ENCODE measurements at regions not wholly inside any gene's neighbourhood (a gene's known extent, or its start where the extent isn't known, plus 50 kb on each side); places are given as distances from the start of the nearest gene placed in this dataset.

DNA sequence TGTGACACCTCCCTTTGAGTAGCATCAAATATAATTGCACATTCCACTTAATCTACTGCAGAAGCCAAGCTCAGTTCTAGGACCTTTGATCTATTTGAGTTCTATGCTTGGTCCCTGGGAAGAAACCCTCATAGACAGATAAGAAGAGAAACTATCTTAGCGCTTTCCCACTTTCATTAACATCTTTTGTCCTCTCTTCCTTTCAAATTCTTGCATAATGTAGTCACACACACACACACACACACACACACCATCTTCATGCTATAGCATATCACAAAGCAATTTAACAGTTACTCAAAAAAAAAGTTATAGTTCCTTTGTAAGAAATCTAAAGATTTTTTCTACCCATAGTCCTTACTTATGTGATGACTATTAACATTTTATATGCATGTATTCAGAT is 735.9 kb upstream of the PCDH9 start:
- no peaks in the 10 kb centered on the region for H3K4me1 ChIP-seq (ENCODE audit: control insufficient read depth, insufficient read depth, low read length)
- no peak for TF ChIP-seq ZNF10 (tag by site-specific recombination; IDR thresholded peaks at IDR 0.05)
- no peak for TF ChIP-seq ZNF48 (tag by site-specific recombination; IDR thresholded peaks at IDR 0.05)
- TF ChIP-seq ZNF169 (tag by site-specific recombination; IDR thresholded peaks at IDR 0.05): no peak
- no peak for TF ChIP-seq ZNF426 (tag by site-specific recombination; IDR thresholded peaks at IDR 0.05)
- TF ChIP-seq ZBTB7A (tag by site-specific recombination; IDR thresholded peaks at IDR 0.05; ENCODE audit: low read depth): no peak
- TF ChIP-seq ZNF830 (tag by site-specific recombination; IDR thresholded peaks at IDR 0.05; ENCODE audit: low read depth): no peak
- TF ChIP-seq ZNF768 (tag by site-specific recombination; IDR thresholded peaks at IDR 0.05): no peak
- TF ChIP-seq ZNF354C (tag by site-specific recombination; IDR thresholded peaks at IDR 0.05; ENCODE audit: borderline replicate concordance, low read depth): no peak
- no peaks in the 10 kb centered on the region for H3K9me3 ChIP-seq (ENCODE audit: control insufficient read depth, insufficient read depth, low read depth, low read length)
- H3K36me3 ChIP-seq (ENCODE audit: control insufficient read depth in 2 of 2, insufficient read depth in 1 of 2, low read length in 2 of 2): no peaks in the 10 kb centered on the region
- no peak overlapping the region for H3K27ac ChIP-seq (ENCODE audit: extremely low read depth, low read depth, low read length)
- ChIA-PET CTCF (interaction anchor here (0.6 kb wide), 1 partner anchor 316 kb away, joined by 3 read pairs; no protein-coding TSS in a partner anchor), POLR2A (no interaction called here)
- H3K4me3 ChIP-seq (ENCODE audit: low read depth, low read length): no peak overlapping the region

DNA sequence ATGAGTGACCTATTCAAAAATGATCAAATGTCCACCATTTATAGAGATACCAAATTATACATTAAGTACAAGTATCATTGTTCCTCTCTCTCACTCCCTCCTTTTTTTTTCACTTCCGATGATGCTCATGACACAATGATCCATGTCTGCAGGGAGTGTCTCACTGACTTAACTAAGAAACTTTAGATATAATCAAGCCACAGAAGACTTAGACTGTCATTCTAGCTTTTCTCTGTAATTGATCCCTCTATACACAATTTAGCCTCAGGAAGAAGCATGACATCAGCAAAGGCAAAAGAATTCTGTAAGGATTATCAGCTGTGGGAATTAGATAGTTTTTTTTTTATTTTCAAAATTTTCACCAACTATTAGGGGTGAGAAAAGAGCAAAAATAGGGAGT is 734.9 kb upstream of the PCDH9 start:
- POLR2A ChIA-PET: no interaction called here
- TF ChIP-seq KLF16 (tag by site-specific recombination; IDR thresholded peaks at IDR 0.05): no peak
- TF ChIP-seq, protein P1, sequence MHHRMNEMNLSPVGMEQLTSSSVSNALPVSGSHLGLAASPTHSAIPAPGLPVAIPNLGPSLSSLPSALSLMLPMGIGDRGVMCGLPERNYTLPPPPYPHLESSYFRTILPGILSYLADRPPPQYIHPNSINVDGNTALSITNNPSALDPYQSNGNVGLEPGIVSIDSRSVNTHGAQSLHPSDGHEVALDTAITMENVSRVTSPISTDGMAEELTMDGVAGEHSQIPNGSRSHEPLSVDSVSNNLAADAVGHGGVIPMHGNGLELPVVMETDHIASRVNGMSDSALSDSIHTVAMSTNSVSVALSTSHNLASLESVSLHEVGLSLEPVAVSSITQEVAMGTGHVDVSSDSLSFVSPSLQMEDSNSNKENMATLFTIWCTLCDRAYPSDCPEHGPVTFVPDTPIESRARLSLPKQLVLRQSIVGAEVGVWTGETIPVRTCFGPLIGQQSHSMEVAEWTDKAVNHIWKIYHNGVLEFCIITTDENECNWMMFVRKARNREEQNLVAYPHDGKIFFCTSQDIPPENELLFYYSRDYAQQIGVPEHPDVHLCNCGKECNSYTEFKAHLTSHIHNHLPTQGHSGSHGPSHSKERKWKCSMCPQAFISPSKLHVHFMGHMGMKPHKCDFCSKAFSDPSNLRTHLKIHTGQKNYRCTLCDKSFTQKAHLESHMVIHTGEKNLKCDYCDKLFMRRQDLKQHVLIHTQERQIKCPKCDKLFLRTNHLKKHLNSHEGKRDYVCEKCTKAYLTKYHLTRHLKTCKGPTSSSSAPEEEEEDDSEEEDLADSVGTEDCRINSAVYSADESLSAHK (tag by site-specific recombination; IDR thresholded peaks at IDR 0.05): no peak
- TF ChIP-seq ZNF146 (tag by site-specific recombination; IDR thresholded peaks at IDR 0.05): no peak
- no peak for TF ChIP-seq BCL11A (tag by site-specific recombination; IDR thresholded peaks at IDR 0.05; ENCODE audit: low read depth)
- TF ChIP-seq, protein P2, sequence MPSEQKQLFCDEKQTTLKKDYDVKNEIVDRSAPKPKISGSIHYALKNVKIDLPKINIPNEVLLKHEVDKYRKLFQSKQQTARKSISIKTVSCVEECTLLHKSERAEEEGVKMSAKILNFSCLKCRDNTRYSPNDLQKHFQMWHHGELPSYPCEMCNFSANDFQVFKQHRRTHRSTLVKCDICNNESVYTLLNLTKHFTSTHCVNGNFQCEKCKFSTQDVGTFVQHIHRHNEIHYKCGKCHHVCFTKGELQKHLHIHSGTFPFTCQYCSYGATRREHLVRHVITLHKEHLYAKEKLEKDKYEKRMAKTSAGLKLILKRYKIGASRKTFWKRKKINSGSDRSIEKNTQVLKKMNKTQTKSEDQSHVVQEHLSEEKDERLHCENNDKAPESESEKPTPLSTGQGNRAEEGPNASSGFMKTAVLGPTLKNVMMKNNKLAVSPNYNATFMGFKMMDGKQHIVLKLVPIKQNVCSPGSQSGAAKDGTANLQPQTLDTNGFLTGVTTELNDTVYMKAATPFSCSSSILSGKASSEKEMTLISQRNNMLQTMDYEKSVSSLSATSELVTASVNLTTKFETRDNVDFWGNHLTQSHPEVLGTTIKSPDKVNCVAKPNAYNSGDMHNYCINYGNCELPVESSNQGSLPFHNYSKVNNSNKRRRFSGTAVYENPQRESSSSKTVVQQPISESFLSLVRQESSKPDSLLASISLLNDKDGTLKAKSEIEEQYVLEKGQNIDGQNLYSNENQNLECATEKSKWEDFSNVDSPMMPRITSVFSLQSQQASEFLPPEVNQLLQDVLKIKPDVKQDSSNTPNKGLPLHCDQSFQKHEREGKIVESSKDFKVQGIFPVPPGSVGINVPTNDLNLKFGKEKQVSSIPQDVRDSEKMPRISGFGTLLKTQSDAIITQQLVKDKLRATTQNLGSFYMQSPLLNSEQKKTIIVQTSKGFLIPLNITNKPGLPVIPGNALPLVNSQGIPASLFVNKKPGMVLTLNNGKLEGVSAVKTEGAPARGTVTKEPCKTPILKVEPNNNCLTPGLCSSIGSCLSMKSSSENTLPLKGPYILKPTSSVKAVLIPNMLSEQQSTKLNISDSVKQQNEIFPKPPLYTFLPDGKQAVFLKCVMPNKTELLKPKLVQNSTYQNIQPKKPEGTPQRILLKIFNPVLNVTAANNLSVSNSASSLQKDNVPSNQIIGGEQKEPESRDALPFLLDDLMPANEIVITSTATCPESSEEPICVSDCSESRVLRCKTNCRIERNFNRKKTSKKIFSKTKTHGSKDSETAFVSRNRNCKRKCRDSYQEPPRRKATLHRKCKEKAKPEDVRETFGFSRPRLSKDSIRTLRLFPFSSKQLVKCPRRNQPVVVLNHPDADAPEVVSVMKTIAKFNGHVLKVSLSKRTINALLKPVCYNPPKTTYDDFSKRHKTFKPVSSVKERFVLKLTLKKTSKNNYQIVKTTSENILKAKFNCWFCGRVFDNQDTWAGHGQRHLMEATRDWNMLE (tag by site-specific recombination; conservative IDR thresholded peaks at IDR 0.05; ENCODE audit: low read depth): no peak
- no peak for TF ChIP-seq ZSCAN23 (tag by site-specific recombination; IDR thresholded peaks at IDR 0.05)
- TF ChIP-seq, protein P3, sequence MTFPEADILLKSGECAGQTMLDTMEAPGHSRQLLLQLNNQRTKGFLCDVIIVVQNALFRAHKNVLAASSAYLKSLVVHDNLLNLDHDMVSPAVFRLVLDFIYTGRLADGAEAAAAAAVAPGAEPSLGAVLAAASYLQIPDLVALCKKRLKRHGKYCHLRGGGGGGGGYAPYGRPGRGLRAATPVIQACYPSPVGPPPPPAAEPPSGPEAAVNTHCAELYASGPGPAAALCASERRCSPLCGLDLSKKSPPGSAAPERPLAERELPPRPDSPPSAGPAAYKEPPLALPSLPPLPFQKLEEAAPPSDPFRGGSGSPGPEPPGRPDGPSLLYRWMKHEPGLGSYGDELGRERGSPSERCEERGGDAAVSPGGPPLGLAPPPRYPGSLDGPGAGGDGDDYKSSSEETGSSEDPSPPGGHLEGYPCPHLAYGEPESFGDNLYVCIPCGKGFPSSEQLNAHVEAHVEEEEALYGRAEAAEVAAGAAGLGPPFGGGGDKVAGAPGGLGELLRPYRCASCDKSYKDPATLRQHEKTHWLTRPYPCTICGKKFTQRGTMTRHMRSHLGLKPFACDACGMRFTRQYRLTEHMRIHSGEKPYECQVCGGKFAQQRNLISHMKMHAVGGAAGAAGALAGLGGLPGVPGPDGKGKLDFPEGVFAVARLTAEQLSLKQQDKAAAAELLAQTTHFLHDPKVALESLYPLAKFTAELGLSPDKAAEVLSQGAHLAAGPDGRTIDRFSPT (tag by site-specific recombination; IDR thresholded peaks at IDR 0.05): no peak
- no peak for TF ChIP-seq ZNF837 (tag by site-specific recombination; IDR thresholded peaks at IDR 0.05)
- no peak for TF ChIP-seq ZNF514 (tag by site-specific recombination; IDR thresholded peaks at IDR 0.05)
- TF ChIP-seq, protein P4, sequence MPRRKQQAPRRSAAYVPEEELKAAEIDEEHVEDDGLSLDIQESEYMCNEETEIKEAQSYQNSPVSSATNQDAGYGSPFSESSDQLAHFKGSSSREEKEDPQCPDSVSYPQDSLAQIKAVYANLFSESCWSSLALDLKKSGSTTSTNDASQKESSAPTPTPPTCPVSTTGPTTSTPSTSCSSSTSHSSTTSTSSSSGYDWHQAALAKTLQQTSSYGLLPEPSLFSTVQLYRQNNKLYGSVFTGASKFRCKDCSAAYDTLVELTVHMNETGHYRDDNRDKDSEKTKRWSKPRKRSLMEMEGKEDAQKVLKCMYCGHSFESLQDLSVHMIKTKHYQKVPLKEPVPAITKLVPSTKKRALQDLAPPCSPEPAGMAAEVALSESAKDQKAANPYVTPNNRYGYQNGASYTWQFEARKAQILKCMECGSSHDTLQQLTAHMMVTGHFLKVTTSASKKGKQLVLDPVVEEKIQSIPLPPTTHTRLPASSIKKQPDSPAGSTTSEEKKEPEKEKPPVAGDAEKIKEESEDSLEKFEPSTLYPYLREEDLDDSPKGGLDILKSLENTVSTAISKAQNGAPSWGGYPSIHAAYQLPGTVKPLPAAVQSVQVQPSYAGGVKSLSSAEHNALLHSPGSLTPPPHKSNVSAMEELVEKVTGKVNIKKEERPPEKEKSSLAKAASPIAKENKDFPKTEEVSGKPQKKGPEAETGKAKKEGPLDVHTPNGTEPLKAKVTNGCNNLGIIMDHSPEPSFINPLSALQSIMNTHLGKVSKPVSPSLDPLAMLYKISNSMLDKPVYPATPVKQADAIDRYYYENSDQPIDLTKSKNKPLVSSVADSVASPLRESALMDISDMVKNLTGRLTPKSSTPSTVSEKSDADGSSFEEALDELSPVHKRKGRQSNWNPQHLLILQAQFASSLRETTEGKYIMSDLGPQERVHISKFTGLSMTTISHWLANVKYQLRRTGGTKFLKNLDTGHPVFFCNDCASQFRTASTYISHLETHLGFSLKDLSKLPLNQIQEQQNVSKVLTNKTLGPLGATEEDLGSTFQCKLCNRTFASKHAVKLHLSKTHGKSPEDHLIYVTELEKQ (tag by site-specific recombination; IDR thresholded peaks at IDR 0.05; ENCODE audit: borderline replicate concordance): no peak
- TF ChIP-seq EGR2 (tag by site-specific recombination; IDR thresholded peaks at IDR 0.05; ENCODE audit: low read depth): no peak
- TF ChIP-seq ZBTB20 (tag by site-specific recombination; IDR thresholded peaks at IDR 0.05): no peak
- TF ChIP-seq ZNF48 (tag by site-specific recombination; IDR thresholded peaks at IDR 0.05): no peak
- no peak for TF ChIP-seq ZNF548 (tag by site-specific recombination; IDR thresholded peaks at IDR 0.05)
- no peak for TF ChIP-seq ZNF571 (tag by site-specific recombination; IDR thresholded peaks at IDR 0.05)

More for the DNA sequence above, 734.9 kb upstream of the PCDH9 start:
- no peaks in the 10 kb centered on the region for H3K9me3 ChIP-seq (ENCODE audit: control insufficient read depth, insufficient read depth, low read depth, low read length)
- H3K4me1 ChIP-seq (ENCODE audit: control insufficient read depth, insufficient read depth, low read length): no peaks in the 10 kb centered on the region
- no peak overlapping the region for H3K27ac ChIP-seq (ENCODE audit: extremely low read depth, low read depth, low read length)
- CTCF ChIA-PET: no interaction called here
- H3K36me3 ChIP-seq (ENCODE audit: control insufficient read depth in 2 of 2, insufficient read depth in 1 of 2, low read length in 2 of 2): no peaks in the 10 kb centered on the region
- no peak overlapping the region for H3K4me3 ChIP-seq (ENCODE audit: low read depth, low read length)
